ENCODE measurements at regions not wholly inside any gene's neighbourhood (a gene's known extent, or its start where the extent isn't known, plus 50 kb on each side); places are given as distances from the start of the nearest gene placed in this dataset.

GRCh38 chr20:24066076-24066700 is 77.6 kb upstream of the GGTLC1 start:
- H3K4me1 ChIP-seq, result no peaks in the 10 kb centered on the region
- no peaks in the 10 kb centered on the region for H3K36me3 ChIP-seq
- no peak overlapping the region for H3K27ac ChIP-seq
- no peak for DNase-seq (ENCODE audit: low spot score in 2 of 2)
- no peaks in the 10 kb centered on the region for H3K27me3 ChIP-seq
- TF ChIP-seq CTCF (IDR thresholded peaks at IDR 0.05) (no peak), EP300 (IDR thresholded peaks at IDR 0.05) (no peak), POLR2A (IDR thresholded peaks at IDR 0.05) (no peak)
- no peak overlapping the region for H3K4me3 ChIP-seq
- H3K9me3 ChIP-seq, result peaks cover 0 to 20% (median 0%) of the 10 kb centered on the region in 4 donors
- 69 to 71% methylated on average over 6 of the region's 6 CpGs for WGBS, 2 donors

GRCh38 chr20:24064915-24065314 is 76.3 kb upstream of the GGTLC1 start:
- Histone ChIP-seq H3K27ac (no peak overlapping the region), H3K4me3 (no peak overlapping the region), H3K36me3 (no peaks in the 10 kb centered on the region), H3K9me3 (peaks cover 0 to 7% (median 0%) of the 10 kb centered on the region in 4 donors), H3K4me1 (no peaks in the 10 kb centered on the region), H3K27me3 (no peaks in the 10 kb centered on the region)
- no peak for DNase-seq (ENCODE audit: low spot score in 2 of 2)
- no peak for TF ChIP-seq CTCF (IDR thresholded peaks at IDR 0.05)
- no peak for TF ChIP-seq EP300 (IDR thresholded peaks at IDR 0.05)
- TF ChIP-seq POLR2A (IDR thresholded peaks at IDR 0.05), result no peak

GRCh38 chr20:24064092-24064491 is 75.5 kb upstream of the GGTLC1 start:
- WGBS, 2 donors, result 93 to 95% methylated on average over 4 of the region's 4 CpGs
- no peak for DNase-seq (ENCODE audit: low spot score in 2 of 2)
- Histone ChIP-seq H3K9me3 (no peaks in the 10 kb centered on the region), H3K27me3 (no peaks in the 10 kb centered on the region), H3K4me1 (no peaks in the 10 kb centered on the region), H3K36me3 (no peaks in the 10 kb centered on the region), H3K4me3 (no peak overlapping the region), H3K27ac (no peak overlapping the region)
- TF ChIP-seq CTCF (IDR thresholded peaks at IDR 0.05), result no peak
- no peak for TF ChIP-seq EP300 (IDR thresholded peaks at IDR 0.05)
- no peak for TF ChIP-seq POLR2A (IDR thresholded peaks at IDR 0.05)

GRCh38 chr20:24063100-24063499 is 74.5 kb upstream of the GGTLC1 start:
- DNase-seq (ENCODE audit: low spot score in 2 of 2), result no peak
- 84 to 87% methylated on average over 5 of the region's 5 CpGs for WGBS, 2 donors
- no peaks in the 10 kb centered on the region for H3K27me3 ChIP-seq
- H3K36me3 ChIP-seq, result no peaks in the 10 kb centered on the region
- no peak overlapping the region for H3K4me3 ChIP-seq
- H3K9me3 ChIP-seq, result no peaks in the 10 kb centered on the region
- H3K27ac ChIP-seq, result no peak overlapping the region
- no peaks in the 10 kb centered on the region for H3K4me1 ChIP-seq
- TF ChIP-seq POLR2A (IDR thresholded peaks at IDR 0.05) (no peak), EP300 (IDR thresholded peaks at IDR 0.05) (no peak), CTCF (IDR thresholded peaks at IDR 0.05) (no peak)

GRCh38 chr20:24060851-24061590 is 72.4 kb upstream of the GGTLC1 start:
- WGBS, 2 donors, result 54 to 64% methylated on average over 13 of the region's 13 CpGs
- no peaks in the 10 kb centered on the region for H3K27me3 ChIP-seq
- no peaks in the 10 kb centered on the region for H3K9me3 ChIP-seq
- no peaks in the 10 kb centered on the region for H3K36me3 ChIP-seq
- H3K4me3 ChIP-seq, result no peak overlapping the region
- DNase-seq (ENCODE audit: low spot score in 2 of 2), result no peak
- no peak for TF ChIP-seq EP300 (IDR thresholded peaks at IDR 0.05)
- TF ChIP-seq POLR2A (IDR thresholded peaks at IDR 0.05), result no peak
- no peak for TF ChIP-seq CTCF (IDR thresholded peaks at IDR 0.05)
- no peak overlapping the region for H3K27ac ChIP-seq
- no peaks in the 10 kb centered on the region for H3K4me1 ChIP-seq

All from tibial nerve (tissue), 4 donors.